ENCODE measurements at regions not wholly inside any gene's neighbourhood (a gene's known extent, or its start where the extent isn't known, plus 50 kb on each side); places are given as distances from the start of the nearest gene placed in this dataset.

- 52% methylated on average over 2 of the region's 2 CpGs for WGBS
- Histone ChIP-seq H3K27ac (replicated peaks in 1 of 4) (peak overlapping the region in 3 of 4 donors; percentile 7 to 35 (median 20)), H3K4me1 (peaks cover 0 to 10% (median 3%) of the 10 kb centered on the region in 4 donors), H3K9me3 (no peaks in the 10 kb centered on the region), H3K27me3 (no peaks in the 10 kb centered on the region), H3K36me3 (no peaks in the 10 kb centered on the region), H3K4me3 (no peak overlapping the region)
- intact Hi-C loops (cut with DNase I), result no loop called here
- no peak for DNase-seq (ENCODE audit: extremely low spot score)
- TF ChIP-seq POLR2A (IDR thresholded peaks at IDR 0.05; ENCODE audit: low read depth) (no peak), POLR2AphosphoS5 (IDR thresholded peaks at IDR 0.05) (no peak), EP300 (IDR thresholded peaks at IDR 0.05) (no peak), CTCF (IDR thresholded peaks at IDR 0.05) (no peak)
Observed at GRCh38 chr14:95402176-95402575, 82.5 kb upstream of the CLMN start.

GRCh38 chr14:95398630-95399547, 79.2 kb upstream of the CLMN start:
- WGBS, result 97% methylated on average over 13 of the region's 15 CpGs
- TF ChIP-seq POLR2A (IDR thresholded peaks at IDR 0.05; ENCODE audit: low read depth) (no peak), POLR2AphosphoS5 (IDR thresholded peaks at IDR 0.05) (no peak), EP300 (IDR thresholded peaks at IDR 0.05) (no peak), CTCF (IDR thresholded peaks at IDR 0.05) (no peak)
- H3K9me3 ChIP-seq, result no peaks in the 10 kb centered on the region
- H3K27ac ChIP-seq (replicated peaks in 1 of 4), result no peak overlapping the region
- H3K36me3 ChIP-seq, result no peaks in the 10 kb centered on the region
- intact Hi-C loops (cut with DNase I), result no loop called here
- no peaks in the 10 kb centered on the region for H3K27me3 ChIP-seq
- no peak overlapping the region for H3K4me3 ChIP-seq
- no peak for DNase-seq (ENCODE audit: extremely low spot score)
- H3K4me1 ChIP-seq, result peaks cover 0 to 10% (median 3%) of the 10 kb centered on the region in 4 donors

GRCh38 chr14:95397325-95397724, 77.6 kb upstream of the CLMN start:
- H3K27me3 ChIP-seq, result no peaks in the 10 kb centered on the region
- H3K9me3 ChIP-seq, result no peaks in the 10 kb centered on the region
- no peak for DNase-seq (ENCODE audit: extremely low spot score)
- no peaks in the 10 kb centered on the region for H3K36me3 ChIP-seq
- no peak overlapping the region for H3K4me3 ChIP-seq
- H3K27ac ChIP-seq (replicated peaks in 1 of 4), result no peak overlapping the region
- H3K4me1 ChIP-seq, result peaks cover 0 to 8% (median 0%) of the 10 kb centered on the region in 4 donors
- intact Hi-C loops (cut with DNase I), result no loop called here
- no peak for TF ChIP-seq CTCF (IDR thresholded peaks at IDR 0.05)
- no peak for TF ChIP-seq POLR2AphosphoS5 (IDR thresholded peaks at IDR 0.05)
- no peak for TF ChIP-seq EP300 (IDR thresholded peaks at IDR 0.05)
- 85% methylated on average over 6 of the region's 6 CpGs for WGBS

- Histone ChIP-seq H3K4me1 (no peaks in the 10 kb centered on the region), H3K27me3 (no peaks in the 10 kb centered on the region), H3K9me3 (no peaks in the 10 kb centered on the region), H3K36me3 (no peaks in the 10 kb centered on the region), H3K27ac (replicated peaks in 1 of 4) (no peak overlapping the region), H3K4me3 (no peak overlapping the region)
- no peak for TF ChIP-seq POLR2AphosphoS5 (IDR thresholded peaks at IDR 0.05)
- TF ChIP-seq CTCF (IDR thresholded peaks at IDR 0.05), result no peak
- no peak for TF ChIP-seq EP300 (IDR thresholded peaks at IDR 0.05)
- TF ChIP-seq POLR2A (IDR thresholded peaks at IDR 0.05; ENCODE audit: low read depth), result no peak
- intact Hi-C loops (cut with DNase I), result no loop called here
- WGBS, result 65% methylated on average over 4 of the region's 4 CpGs
- DNase-seq (ENCODE audit: extremely low spot score), result no peak
Observed at GRCh38 chr14:95396221-95396620, 76.5 kb upstream of the CLMN start.
